K562 (cell line): ENCODE measurements at regions not wholly inside any gene's neighbourhood (a gene's known extent, or its start where the extent isn't known, plus 50 kb on each side); places are given as distances from the start of the nearest gene placed in this dataset.

Experiments
- ATAC-seq: fragments of 200-7000 bp; cut with Tn5 transposase; 3 replicates; pipeline ENCODE4 v1.9.1; 2020; ENCODE audit warnings: moderate library complexity
- BruUV-seq: library from RNA; stranded (reverse); fragments of 400-500 nt; replicated peaks from 2 replicates; lab custom pipeline; 2021; lab: Mats Ljungman, UMichigan
- CTCF ChIA-PET: fragments of 300-600 bp; formaldehyde crosslinking; extraction: SDS; loops from one replicate; lab custom pipeline; 2021; ENCODE audit warnings: low intra/inter-chr PET ratio; lab: Yijun Ruan, JAX
- POLR2A ChIA-PET: fragments of 300-600, 350-650 bp; sonication (Branson Sonifier 250); formaldehyde crosslinking; extraction: SDS; loops from one replicate; lab custom pipeline; 2021; ENCODE audit warnings: antibody characterized with exemption, inconsistent platforms; lab: Yijun Ruan, JAX
- DNase-seq, 4 experiments: peaks; one replicate each; pipeline versions ENCODE4 v3.0.0 to v3.0.0-alpha.2; 2011 to 2018; ENCODE audit warnings: low spot score in 3 of 4, mixed read lengths in 3 of 4; ENCODE audit errors: extremely low read depth in 1 of 4
- FAIRE-seq: peaks from 2 replicates; lab custom pipeline; 2011; peaks lifted over from hg19 to GRCh38; lab: Jason Lieb, UNC
- H2AFZ ChIP-seq: 2 replicates; pipeline ENCODE4 v1.6.0; 2011; ENCODE audit warnings: low read depth, low read length, control low read depth, inconsistent platforms
- H3K27ac ChIP-seq: fragments of 200-600 bp; 3 replicates; pipeline ENCODE4 v1.8.0; 2011; ENCODE audit warnings: low read depth, mild to moderate bottlenecking, control low read depth, inconsistent platforms, low read length, moderate library complexity, mixed read lengths; ENCODE audit errors: extremely low read depth
- H3K27me3 ChIP-seq, 2 experiments: fragments of 300-600 bp in 1 of 2; 2 replicates in 1 of 2; 3 replicates in 1 of 2; pipeline versions ENCODE4 v1.6.0 to v1.8.0; 2011; ENCODE audit warnings: inconsistent platforms in 2 of 2, low read length in 2 of 2, mild to moderate bottlenecking in 1 of 2, mixed read lengths in 1 of 2, moderate library complexity in 1 of 2; ENCODE audit not compliant: control insufficient read depth in 2 of 2, insufficient read depth in 2 of 2
- H3K36me3 ChIP-seq: fragments of 300-600 bp; 3 replicates; pipeline ENCODE4 v1.8.0; 2011; ENCODE audit warnings: mild to moderate bottlenecking, low read length, inconsistent platforms; ENCODE audit not compliant: control insufficient read depth, insufficient read depth
- H3K4me1 ChIP-seq, 2 experiments: fragments of 200-600 bp in 1 of 2; replicated peaks in 1 of 2; 2 replicates in 1 of 2; 3 replicates in 1 of 2; pipeline versions ENCODE4 v1.5.1 to v1.8.0; 2011; ENCODE audit warnings: inconsistent platforms in 2 of 2, low read length in 2 of 2, mild to moderate bottlenecking in 1 of 2, mixed read lengths in 1 of 2, moderate library complexity in 1 of 2; ENCODE audit not compliant: control insufficient read depth in 2 of 2, insufficient read depth in 2 of 2
- H3K4me2 ChIP-seq: 2 replicates; pipeline ENCODE4 v1.6.1; 2011; ENCODE audit warnings: low read length, control low read depth, inconsistent platforms, mixed read lengths; ENCODE audit not compliant: insufficient read depth
- H3K4me3 ChIP-seq: fragments of 200-600 bp; sonication (generic), shearing (Covaris generic); 2 replicates; pipeline ENCODE4 v1.5.1; 2016; ENCODE audit warnings: control low read depth, inconsistent platforms
- H3K79me2 ChIP-seq: fragments of 200-600 bp; 3 replicates; pipeline ENCODE4 v1.8.0; 2011; ENCODE audit warnings: low read length, inconsistent platforms; ENCODE audit not compliant: control insufficient read depth, insufficient read depth
- H3K9ac ChIP-seq, 2 experiments: 2 replicates each; pipeline versions ENCODE4 v1.6.0 to v1.6.1; 2011; ENCODE audit warnings: low read depth in 2 of 2, low read length in 2 of 2, control low read depth in 1 of 2, inconsistent platforms in 1 of 2, mild to moderate bottlenecking in 1 of 2, mixed read lengths in 1 of 2; ENCODE audit not compliant: insufficient read depth in 1 of 2
- H3K9me1 ChIP-seq: one replicate; pipeline ENCODE4 v1.6.0; 2011; ENCODE audit warnings: inconsistent platforms, mild to moderate bottlenecking, low read length, moderate library complexity; ENCODE audit not compliant: control insufficient read depth, insufficient read depth
- H3K9me3 ChIP-seq: replicated peaks from 2 replicates; pipeline ENCODE4 v1.5.1; 2011; ENCODE audit warnings: low read depth, low read length, inconsistent platforms; ENCODE audit not compliant: control insufficient read depth, insufficient read depth
- H4K20me1 ChIP-seq: replicated peaks from 2 replicates; pipeline ENCODE4 v1.6.1; 2011; ENCODE audit warnings: low read length, inconsistent platforms, mixed read lengths; ENCODE audit not compliant: control insufficient read depth, insufficient read depth
- CEBPB ChIP-seq: fragments of 450-650 bp; IDR thresholded peaks from 2 replicates; pipeline ENCODE4 v1.6.1; 2016; ENCODE audit warnings: missing genetic modification characterization, missing compliant biosample characterization
- CHD4 ChIP-seq: fragments of 200-600 bp; sonication (generic); IDR thresholded peaks from 3 replicates; pipeline ENCODE4 v1.6.1; 2012; ENCODE audit warnings: low read depth, mild to moderate bottlenecking, mixed read lengths, low read length, inconsistent platforms; ENCODE audit not compliant: insufficient read depth, insufficient replicate concordance, poor library complexity, severe bottlenecking
- GABPA ChIP-seq: fragments of 200-800 bp; sonication (Bioruptor generic); conservative IDR thresholded peaks from 2 replicates; pipeline ENCODE4 v1.6.1; 2016; ENCODE audit warnings: low read depth, missing genetic modification characterization, missing compliant biosample characterization
- KAT2B ChIP-seq: IDR thresholded peaks from one replicate; pipeline ENCODE4 v1.6.1; 2012; ENCODE audit warnings: low read depth, mild to moderate bottlenecking, control low read depth, inconsistent platforms, low read length, moderate library complexity
- KLF13 ChIP-seq: fragments of 450-650 bp; IDR thresholded peaks from 2 replicates; pipeline ENCODE4 v1.6.1; 2016; ENCODE audit warnings: missing genetic modification characterization, low read depth, mild to moderate bottlenecking, missing compliant biosample characterization, moderate library complexity, borderline replicate concordance
- RHOXF2B ChIP-seq: fragments of 250-450 bp; sonication (Bioruptor Pico); conservative IDR thresholded peaks from 2 replicates; pipeline ENCODE4 v1.5.1; 2021
- SIX5 ChIP-seq, 2 experiments: IDR thresholded peaks; 2 replicates each; pipeline ENCODE4 v1.6.1; 2011; ENCODE audit warnings: low read length in 2 of 2, borderline replicate concordance in 1 of 2, low read depth in 1 of 2, mild to moderate bottlenecking in 1 of 2, moderate library complexity in 1 of 2; ENCODE audit not compliant: insufficient read depth in 1 of 2
- STAT6 ChIP-seq: sonication (generic); formaldehyde crosslinking; IDR thresholded peaks from 2 replicates; pipeline ENCODE4 v1.8.1; 2023; ENCODE audit warnings: mild to moderate bottlenecking, missing genetic modification reagents
- THRAP3 ChIP-seq: fragments of 450-650 bp; IDR thresholded peaks from 2 replicates; pipeline ENCODE4 v1.6.1; 2016; ENCODE audit warnings: mild to moderate bottlenecking, inconsistent platforms, borderline replicate concordance
- ZBTB11 ChIP-seq, 3 experiments: fragments of 200-800 bp in 1 of 3; fragments of 250-450 bp in 1 of 3; fragments of 450-650 bp in 1 of 3; sonication (Bioruptor Pico) in 1 of 3; sonication (Bioruptor generic) in 1 of 3; formaldehyde crosslinking in 1 of 3; IDR thresholded peaks; 2 replicates each; pipeline versions ENCODE4 v1.6.1 to v1.8.0; 2016 to 2022; ENCODE audit warnings: mild to moderate bottlenecking in 2 of 3, missing genetic modification characterization in 2 of 3, missing compliant biosample characterization in 1 of 3, moderate library complexity in 1 of 3
- ZBTB49 ChIP-seq: sonication (generic); formaldehyde crosslinking; IDR thresholded peaks from 2 replicates; pipeline ENCODE4 v1.8.0; 2022; ENCODE audit warnings: missing genetic modification reagents, mild to moderate bottlenecking, borderline replicate concordance
- ZNF197 ChIP-seq: fragments of 200-800 bp; sonication (Bioruptor generic); IDR thresholded peaks from 2 replicates; pipeline ENCODE4 v1.6.1; 2016; ENCODE audit warnings: low read depth, missing genetic modification characterization, missing compliant biosample characterization
- ZNF77 ChIP-seq: fragments of 250-450 bp; sonication (Bioruptor Pico); IDR thresholded peaks from 2 replicates; pipeline ENCODE4 v1.5.0; 2020
- WGBS: fragments of 100-300 bp; shearing (Covaris generic); methylation state at CpG from one replicate; pipeline ENCODE4 v1.1.6; 2016; ENCODE audit warnings: low coverage, mixed read lengths; ENCODE audit not compliant: insufficient coverage; ENCODE audit errors: missing lambda C conversion rate; 5-methylcytosine and 5-hydroxymethylcytosine counted together
- in situ Hi-C: fragments of 300-500 bp; cut with MboI; formaldehyde crosslinking; loops from 4 replicates; pipeline ENCODE4 v1.15.0; 2018; ENCODE audit warnings: inconsistent platforms, mixed read lengths
- intact Hi-C: fragments of 100-400 bp; cut with micrococcal nuclease; formaldehyde crosslinking; loops from 2 replicates; pipeline ENCODE4 v1.14.2; 2022

- no peak for DNase-seq
- no peaks in the 10 kb centered on the region for H3K79me2 ChIP-seq
- no peak overlapping the region for H2AFZ ChIP-seq
- no peaks in the 10 kb centered on the region for H3K9me1 ChIP-seq
- no TSS peak for BruUV-seq
- peaks cover 18 to 34% of the 10 kb centered on the region in 2 experiments; a peak in 3 of 5 replicates for H3K27me3 ChIP-seq
- CTCF ChIA-PET, result no interaction called here
- no peaks in the 10 kb centered on the region for H3K36me3 ChIP-seq
- H3K4me1 ChIP-seq, result no peaks in the 10 kb centered on the region
- ATAC-seq, result no peak
- H4K20me1 ChIP-seq, result no peaks in the 10 kb centered on the region
- FAIRE-seq, result no peak
- H3K9me3 ChIP-seq, result no peaks in the 10 kb centered on the region
- H3K4me2 ChIP-seq, result no peak overlapping the region
- H3K27ac ChIP-seq, result no peak overlapping the region
- POLR2A ChIA-PET, result interaction anchor here (0.6 to 1.5 kb wide), 2 partner anchors 12 to 65 kb away, joined by 3 to 4 read pairs; no protein-coding TSS in a partner anchor
- H3K4me3 ChIP-seq, result no peak overlapping the region
- intact Hi-C loops (no loop called here), in situ Hi-C loops (no loop called here)
- WGBS, result 4% methylated on average over 4 of the region's 4 CpGs
- no peak overlapping the region for H3K9ac ChIP-seq
- TF ChIP-seq RHOXF2B (CRISPR knock-in tag), result no peak
- no peak for TF ChIP-seq CEBPB
- TF ChIP-seq ZBTB11 (CRISPR knock-in tag; IDR thresholded peaks at IDR 0.05), result no peak
- no peak for TF ChIP-seq STAT6 (CRISPR knock-in tag)
- no peak for TF ChIP-seq SIX5 (IDR thresholded peaks at IDR 0.05; ENCODE audit: borderline replicate concordance in 1 of 2, insufficient read depth in 1 of 2, low read depth in 1 of 2, low read length in 2 of 2)
- TF ChIP-seq ZNF77, result no peak
- TF ChIP-seq THRAP3, result no peak
- no peak for TF ChIP-seq ZNF197 (CRISPR knock-in tag)
- no peak for TF ChIP-seq ZBTB49
- TF ChIP-seq CHD4, result no peak
- TF ChIP-seq GABPA, result no peak
- no peak for TF ChIP-seq KLF13 (tag)
- no peak for TF ChIP-seq KAT2B
Observed at GRCh38 chr1:5492846-5493245, 499.4 kb downstream of the NPHP4 start.
